Caco-2 (cell line): ENCODE measurements at regions not wholly inside any gene's neighbourhood (a gene's known extent, or its start where the extent isn't known, plus 50 kb on each side); places are given as distances from the start of the nearest gene placed in this dataset.

Experiments used
- BruUV-seq: library from RNA; stranded (reverse); fragments of 400-500 nt; replicated peaks from 2 replicates; lab custom pipeline; 2021; lab: Mats Ljungman, UMichigan
- CTCF ChIA-PET: fragments of 300-600 bp; sonication (Branson Sonifier 250); formaldehyde crosslinking; loops from one replicate; lab custom pipeline; 2022; ENCODE audit warnings: antibody characterized with exemption; lab: Charles Lee
- POLR2A ChIA-PET: fragments of 300-600 bp; sonication (Branson Sonifier 250); formaldehyde crosslinking; loops from one replicate; lab custom pipeline; 2022; ENCODE audit warnings: antibody characterized with exemption; lab: Charles Lee
- DNase-seq, 2 experiments: peaks; one replicate each; pipeline versions ENCODE4 v3.0.0 to v3.0.0-alpha.2; 2020 to 2022
- H3K27me3 ChIP-seq: replicated peaks from 2 replicates; pipeline ENCODE4 v1.6.0; 2011; ENCODE audit warnings: low read length; ENCODE audit not compliant: control insufficient read depth, insufficient read depth
- H3K36me3 ChIP-seq: 2 replicates; pipeline ENCODE4 v1.5.1; 2011; ENCODE audit warnings: low read length; ENCODE audit not compliant: control insufficient read depth, insufficient read depth
- H3K4me1 ChIP-seq: fragments of 250-450 bp; sonication (Bioruptor Pico); 2 replicates; pipeline ENCODE4 v1.5.1; 2020; ENCODE audit warnings: mild to moderate bottlenecking
- H3K4me3 ChIP-seq: 2 replicates; pipeline ENCODE4 v1.5.1; 2011; ENCODE audit warnings: low read depth, mild to moderate bottlenecking, control low read depth, low read length
- H3K9me3 ChIP-seq: fragments of 250-450 bp; sonication (Bioruptor Pico); 2 replicates; pipeline ENCODE4 v1.5.1; 2020; ENCODE audit warnings: mild to moderate bottlenecking, moderate library complexity
- H3K27ac Mint-ChIP-seq: one replicate; pipeline ENCODE4 v1.8.0; 2022; ENCODE audit warnings: mixed read lengths; ENCODE audit not compliant: unreplicated experiment
- H3K27me3 Mint-ChIP-seq: one replicate; pipeline ENCODE4 v1.8.0; 2022; ENCODE audit warnings: mixed read lengths; ENCODE audit not compliant: insufficient read depth, unreplicated experiment
- H3K36me3 Mint-ChIP-seq: one replicate; pipeline ENCODE4 v1.8.0; 2022; ENCODE audit warnings: mild to moderate bottlenecking, mixed read lengths; ENCODE audit not compliant: insufficient read depth, unreplicated experiment
- H3K4me1 Mint-ChIP-seq: one replicate; pipeline ENCODE4 v1.8.0; 2022; ENCODE audit warnings: low read depth, mixed read lengths; ENCODE audit not compliant: unreplicated experiment
- H3K4me3 Mint-ChIP-seq: one replicate; pipeline ENCODE4 v1.8.0; 2022; ENCODE audit warnings: mild to moderate bottlenecking, moderate library complexity, mixed read lengths; ENCODE audit not compliant: unreplicated experiment
- H3K9me3 Mint-ChIP-seq: one replicate; pipeline ENCODE4 v1.8.0; 2022; ENCODE audit warnings: mixed read lengths; ENCODE audit not compliant: unreplicated experiment
- intact Hi-C: fragments of 100-400 bp; cut with micrococcal nuclease; formaldehyde crosslinking; loops from one replicate; pipeline ENCODE4 v1.10.0; 2022; ENCODE audit not compliant: unreplicated experiment
- TF ChIP-seq, protein P1 (sequence below), 2 experiments: fragments of 200-600 bp in 1 of 2; IDR thresholded peaks; 1 replicate in 1 of 2; 2 replicates in 1 of 2; pipeline versions ENCODE4 v1.5.1 to v1.8.0; 2011 to 2022; ENCODE audit warnings: antibody characterized with exemption in 1 of 2, control low read depth in 1 of 2, inconsistent platforms in 1 of 2, low read depth in 1 of 2, low read length in 1 of 2, mild to moderate bottlenecking in 1 of 2, moderate library complexity in 1 of 2; ENCODE audit not compliant: insufficient read depth in 1 of 2, severe bottlenecking in 1 of 2, unreplicated experiment in 1 of 2

DNA sequence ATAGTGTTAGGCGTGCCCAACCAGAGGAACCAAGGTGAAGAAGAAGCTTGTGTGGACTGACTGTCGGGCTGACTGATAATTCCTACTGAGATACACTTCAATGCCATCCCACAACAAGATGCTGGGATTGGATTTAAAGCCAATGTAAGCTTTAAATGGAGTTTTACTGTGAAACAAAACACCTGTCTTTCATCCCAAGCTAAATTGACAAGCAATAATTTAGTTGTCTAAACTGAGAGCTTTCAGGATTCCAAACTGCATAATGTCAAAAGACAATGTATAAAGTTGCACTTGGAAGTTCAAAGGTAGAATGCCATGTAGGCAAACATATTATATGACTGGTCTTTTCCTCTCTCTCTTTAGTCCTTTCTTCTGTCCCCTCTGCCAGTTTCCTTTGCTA lies 1025.3 kb upstream of the FANCL start:
- ChIA-PET CTCF (no interaction called here), POLR2A (no interaction called here)
- no peak for DNase-seq
- Histone ChIP-seq H3K4me1 (no peaks in the 10 kb centered on the region), H3K36me3 (no peaks in the 10 kb centered on the region), H3K9me3 (no peaks in the 10 kb centered on the region), H3K4me3 (no peak overlapping the region), H3K27me3 (no peaks in the 10 kb centered on the region)
- H3K27me3 Mint-ChIP-seq, result peaks cover 8% of the 10 kb centered on the region
- no peaks in the 10 kb centered on the region for H3K9me3 Mint-ChIP-seq
- H3K36me3 Mint-ChIP-seq, result no peaks in the 10 kb centered on the region
- H3K4me1 Mint-ChIP-seq, result no peaks in the 10 kb centered on the region
- intact Hi-C loops, result no loop called here
- TF ChIP-seq, protein P1, sequence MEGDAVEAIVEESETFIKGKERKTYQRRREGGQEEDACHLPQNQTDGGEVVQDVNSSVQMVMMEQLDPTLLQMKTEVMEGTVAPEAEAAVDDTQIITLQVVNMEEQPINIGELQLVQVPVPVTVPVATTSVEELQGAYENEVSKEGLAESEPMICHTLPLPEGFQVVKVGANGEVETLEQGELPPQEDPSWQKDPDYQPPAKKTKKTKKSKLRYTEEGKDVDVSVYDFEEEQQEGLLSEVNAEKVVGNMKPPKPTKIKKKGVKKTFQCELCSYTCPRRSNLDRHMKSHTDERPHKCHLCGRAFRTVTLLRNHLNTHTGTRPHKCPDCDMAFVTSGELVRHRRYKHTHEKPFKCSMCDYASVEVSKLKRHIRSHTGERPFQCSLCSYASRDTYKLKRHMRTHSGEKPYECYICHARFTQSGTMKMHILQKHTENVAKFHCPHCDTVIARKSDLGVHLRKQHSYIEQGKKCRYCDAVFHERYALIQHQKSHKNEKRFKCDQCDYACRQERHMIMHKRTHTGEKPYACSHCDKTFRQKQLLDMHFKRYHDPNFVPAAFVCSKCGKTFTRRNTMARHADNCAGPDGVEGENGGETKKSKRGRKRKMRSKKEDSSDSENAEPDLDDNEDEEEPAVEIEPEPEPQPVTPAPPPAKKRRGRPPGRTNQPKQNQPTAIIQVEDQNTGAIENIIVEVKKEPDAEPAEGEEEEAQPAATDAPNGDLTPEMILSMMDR (IDR thresholded peaks at IDR 0.05; ENCODE audit: insufficient read depth in 1 of 2, low read depth in 1 of 2, low read length in 1 of 2, severe bottlenecking in 1 of 2, unreplicated experiment in 1 of 2), result no peak
- no peak overlapping the region for H3K4me3 Mint-ChIP-seq
- BruUV-seq, result no TSS peak
- no peak overlapping the region for H3K27ac Mint-ChIP-seq

DNA sequence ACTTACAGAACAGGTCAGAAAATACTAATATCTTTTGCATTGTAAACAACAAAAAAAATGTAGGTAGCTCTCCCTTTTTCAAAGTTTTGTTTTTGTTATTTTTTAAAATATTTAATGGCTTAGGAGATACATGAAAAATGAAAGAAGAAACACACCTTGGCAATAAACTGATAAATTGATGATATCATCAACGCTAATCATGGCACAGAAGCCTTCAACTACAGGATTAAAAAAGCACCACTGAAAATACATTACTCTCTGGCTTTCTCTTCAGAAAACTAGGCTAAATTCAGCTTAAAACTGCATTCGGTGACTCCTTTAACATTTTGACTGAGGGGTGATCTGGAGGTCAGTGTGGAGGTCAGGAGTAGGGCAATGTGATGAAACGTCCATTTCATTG lies 1018.8 kb upstream of the FANCL start:
- intact Hi-C loops, result no loop called here
- no TSS peak for BruUV-seq
- H3K9me3 Mint-ChIP-seq, result no peaks in the 10 kb centered on the region
- H3K4me1 Mint-ChIP-seq, result no peaks in the 10 kb centered on the region
- H3K4me3 Mint-ChIP-seq, result no peak overlapping the region
- H3K27me3 Mint-ChIP-seq, result peaks cover 4% of the 10 kb centered on the region
- H3K36me3 ChIP-seq, result no peaks in the 10 kb centered on the region
- H3K27me3 ChIP-seq, result no peaks in the 10 kb centered on the region
- H3K9me3 ChIP-seq, result no peaks in the 10 kb centered on the region
- CTCF ChIA-PET, result no interaction called here
- TF ChIP-seq, protein P1 (IDR thresholded peaks at IDR 0.05; ENCODE audit: insufficient read depth in 1 of 2, low read depth in 1 of 2, low read length in 1 of 2, severe bottlenecking in 1 of 2, unreplicated experiment in 1 of 2), result no peak
- POLR2A ChIA-PET, result no interaction called here
- no peak overlapping the region for H3K27ac Mint-ChIP-seq
- DNase-seq, result no peak
- H3K4me3 ChIP-seq, result no peak overlapping the region
- no peaks in the 10 kb centered on the region for H3K4me1 ChIP-seq
- H3K36me3 Mint-ChIP-seq, result no peaks in the 10 kb centered on the region

DNA sequence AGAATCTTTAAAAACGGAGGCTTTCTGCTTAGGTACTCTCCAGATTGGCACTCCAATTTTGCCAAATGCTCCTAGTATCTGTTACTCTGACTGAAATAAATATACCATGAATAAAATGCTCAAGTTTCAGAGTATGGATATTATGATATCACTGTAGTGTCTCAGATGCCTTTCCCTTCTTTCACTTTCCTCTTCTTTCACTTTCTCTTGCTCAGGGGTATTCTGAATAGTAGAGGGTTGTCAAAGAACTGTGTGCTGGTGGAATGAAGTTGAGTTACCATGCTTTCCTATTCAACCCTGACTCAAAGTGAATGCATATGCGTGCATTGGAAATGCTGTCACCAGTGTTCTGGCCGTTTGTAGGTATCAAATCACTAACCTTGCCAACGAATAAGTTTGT lies 1015.2 kb upstream of the FANCL start:
- Histone ChIP-seq H3K4me3 (no peak overlapping the region), H3K36me3 (no peaks in the 10 kb centered on the region), H3K4me1 (no peaks in the 10 kb centered on the region), H3K9me3 (no peaks in the 10 kb centered on the region), H3K27me3 (no peaks in the 10 kb centered on the region; the same call in 1 of the 2 replicates)
- intact Hi-C loops, result no loop called here
- TF ChIP-seq, protein P1 (IDR thresholded peaks at IDR 0.05; ENCODE audit: insufficient read depth in 1 of 2, low read depth in 1 of 2, low read length in 1 of 2, severe bottlenecking in 1 of 2, unreplicated experiment in 1 of 2), result no peak
- H3K4me1 Mint-ChIP-seq, result no peaks in the 10 kb centered on the region
- no peak overlapping the region for H3K4me3 Mint-ChIP-seq
- no TSS peak for BruUV-seq
- DNase-seq, result no peak
- ChIA-PET CTCF (no interaction called here), POLR2A (no interaction called here)
- H3K9me3 Mint-ChIP-seq, result no peaks in the 10 kb centered on the region
- H3K27ac Mint-ChIP-seq, result no peak overlapping the region
- H3K36me3 Mint-ChIP-seq, result no peaks in the 10 kb centered on the region
- peaks cover 2% of the 10 kb centered on the region for H3K27me3 Mint-ChIP-seq
